ENCODE measurements at regions not wholly inside any gene's neighbourhood (a gene's known extent, or its start where the extent isn't known, plus 50 kb on each side); places are given as distances from the start of the nearest gene placed in this dataset.
"Not testable (repeated sequence)": the region's sequence is repeated elsewhere in the genome, so short reads cannot be mapped to it uniquely, and the experiment has no call there.

DNA sequence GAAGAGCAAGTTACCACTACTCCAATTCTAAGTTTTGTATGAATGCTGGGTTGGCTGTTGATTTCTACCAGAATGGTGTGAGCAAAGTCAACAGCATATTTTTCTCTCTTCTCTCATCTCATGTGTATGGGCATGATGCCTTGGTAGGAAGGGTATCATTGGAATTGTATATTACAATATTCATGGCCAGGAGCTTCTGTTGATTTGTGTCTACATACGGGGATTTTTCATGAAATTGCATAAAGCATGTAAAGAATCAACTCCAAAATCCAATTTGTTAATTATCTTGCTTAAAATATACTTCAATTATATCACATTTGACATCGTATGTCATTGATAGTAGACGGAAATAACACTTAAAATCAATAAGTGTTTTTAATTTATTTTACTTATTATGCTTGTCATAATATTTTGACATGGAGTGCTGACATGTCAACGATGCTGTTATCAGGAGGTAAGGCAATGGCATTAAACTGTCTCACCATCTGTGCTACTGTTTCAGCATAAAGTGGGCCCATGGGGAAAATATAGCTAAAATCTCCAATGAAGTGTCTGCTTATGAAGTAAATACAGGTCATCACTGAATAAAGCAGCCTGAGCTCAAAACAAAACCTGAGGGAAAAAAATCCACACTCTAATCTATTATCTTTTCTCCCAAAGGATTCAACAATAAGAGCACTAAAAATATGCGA lies 142.2 kb upstream of the NBPF11 start:
- DNase-seq = no peak
- H3K27me3 ChIP-seq (replicated peaks in 2 of 5; ENCODE audit: control insufficient read depth in 4 of 5, insufficient read depth in 5 of 5, low read length in 4 of 5) = no peaks in the 10 kb centered on the region
- CTCF ChIA-PET = no interaction called here
- H3K4me1 ChIP-seq (ENCODE audit: control extremely low read depth in 1 of 4, control insufficient read depth in 4 of 4, insufficient read depth in 4 of 4, low read length in 3 of 4) = peaks cover 0 to 10% (median 8%) of the 10 kb centered on the region in 4 experiments
- H3K36me3 ChIP-seq (ENCODE audit: control insufficient read depth in 4 of 4, insufficient read depth in 4 of 4, low read length in 3 of 4) = no peaks in the 10 kb centered on the region
- POLR2A ChIA-PET = no interaction called here
- peak overlapping the region in 1 of 7 experiments; percentile 0 for H3K4me3 ChIP-seq (ENCODE audit: control insufficient read depth in 1 of 7, extremely low read depth in 1 of 7, insufficient read depth in 4 of 7, low read depth in 2 of 7, low read length in 6 of 7)
- WGBS (ENCODE audit: insufficient coverage) = 100% methylated on average over 1 of the region's 5 CpGs
- no peak overlapping the region for H3K27ac ChIP-seq (ENCODE audit: insufficient read depth in 1 of 2, low read depth in 1 of 2, low read length in 2 of 2, poor library complexity in 1 of 2, severe bottlenecking in 2 of 2)
- no peaks in the 10 kb centered on the region for H3K9me3 ChIP-seq (ENCODE audit: control extremely low read depth in 1 of 5, control insufficient read depth in 4 of 5, insufficient read depth in 2 of 5, low read depth in 1 of 5, low read length in 4 of 5)

DNA sequence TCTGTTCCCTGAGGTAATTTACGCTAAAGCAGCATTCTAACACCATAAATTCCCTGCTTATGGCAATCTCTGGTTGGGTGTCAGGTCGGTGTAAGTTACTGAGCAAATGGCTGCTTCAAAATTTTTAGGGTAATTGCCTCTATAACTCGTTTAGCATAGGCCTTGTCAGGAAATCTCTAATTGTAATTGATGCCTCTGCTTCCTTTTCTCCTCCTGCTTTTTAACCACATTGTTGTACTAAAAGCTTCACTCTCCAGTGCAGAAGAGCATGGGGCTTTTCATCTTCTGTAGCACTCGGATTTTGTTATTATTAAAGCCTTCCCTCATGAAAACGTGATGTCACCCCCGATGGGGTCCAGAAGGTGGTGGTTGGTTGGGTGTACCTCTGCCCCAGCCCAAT lies 141.6 kb upstream of the NBPF11 start:
- WGBS (ENCODE audit: insufficient coverage) = 0% methylated on average over 1 of the region's 6 CpGs
- no peaks in the 10 kb centered on the region for H3K27me3 ChIP-seq (replicated peaks in 2 of 5; ENCODE audit: control insufficient read depth in 4 of 5, insufficient read depth in 5 of 5, low read length in 4 of 5)
- H3K4me3 ChIP-seq (ENCODE audit: control insufficient read depth in 1 of 7, extremely low read depth in 1 of 7, insufficient read depth in 4 of 7, low read depth in 2 of 7, low read length in 6 of 7) = peak overlapping the region in 1 of 7 experiments; percentile 0
- no peak overlapping the region for H3K27ac ChIP-seq (ENCODE audit: insufficient read depth in 1 of 2, low read depth in 1 of 2, low read length in 2 of 2, poor library complexity in 1 of 2, severe bottlenecking in 2 of 2)
- H3K4me1 ChIP-seq (ENCODE audit: control extremely low read depth in 1 of 4, control insufficient read depth in 4 of 4, insufficient read depth in 4 of 4, low read length in 3 of 4) = peaks cover 0 to 10% (median 8%) of the 10 kb centered on the region in 4 experiments
- CTCF ChIA-PET = no interaction called here
- DNase-seq = peak in 2 of 3 donors; percentile 33 to 54
- H3K36me3 ChIP-seq (ENCODE audit: control insufficient read depth in 4 of 4, insufficient read depth in 4 of 4, low read length in 3 of 4) = no peaks in the 10 kb centered on the region
- POLR2A ChIA-PET = no interaction called here
- no peaks in the 10 kb centered on the region for H3K9me3 ChIP-seq (ENCODE audit: control extremely low read depth in 1 of 5, control insufficient read depth in 4 of 5, insufficient read depth in 2 of 5, low read depth in 1 of 5, low read length in 4 of 5)

- WGBS (ENCODE audit: insufficient coverage) = 100% methylated on average over 1 of the region's 2 CpGs
- CTCF ChIA-PET = no interaction called here
- H3K36me3 ChIP-seq (ENCODE audit: control insufficient read depth in 4 of 4, insufficient read depth in 4 of 4, low read length in 3 of 4) = peaks cover 0 to 2% (median 0%) of the 10 kb centered on the region in 4 experiments
- POLR2A ChIA-PET = no interaction called here
- H3K27me3 ChIP-seq (replicated peaks in 2 of 5; ENCODE audit: control insufficient read depth in 4 of 5, insufficient read depth in 5 of 5, low read length in 4 of 5) = no peaks in the 10 kb centered on the region
- no peak overlapping the region for H3K27ac ChIP-seq (ENCODE audit: insufficient read depth in 1 of 2, low read depth in 1 of 2, low read length in 2 of 2, poor library complexity in 1 of 2, severe bottlenecking in 2 of 2)
- peaks cover 0 to 6% (median 3%) of the 10 kb centered on the region in 5 experiments for H3K9me3 ChIP-seq (ENCODE audit: control extremely low read depth in 1 of 5, control insufficient read depth in 4 of 5, insufficient read depth in 2 of 5, low read depth in 1 of 5, low read length in 4 of 5)
- H3K4me1 ChIP-seq (ENCODE audit: control extremely low read depth in 1 of 4, control insufficient read depth in 4 of 4, insufficient read depth in 4 of 4, low read length in 3 of 4) = peaks cover 0 to 10% (median 8%) of the 10 kb centered on the region in 4 experiments
- DNase-seq = no peak
- H3K4me3 ChIP-seq (ENCODE audit: control insufficient read depth in 1 of 7, extremely low read depth in 1 of 7, insufficient read depth in 4 of 7, low read depth in 2 of 7, low read length in 6 of 7) = no peak overlapping the region
Measured at GRCh38 chr1:148292915-148293314, 140.8 kb upstream of the NBPF11 start.

- ChIA-PET POLR2A (no interaction called here), CTCF (no interaction called here)
- Histone ChIP-seq H3K9me3 (ENCODE audit: control extremely low read depth in 1 of 5, control insufficient read depth in 4 of 5, insufficient read depth in 2 of 5, low read depth in 1 of 5, low read length in 4 of 5) (peaks cover 0 to 11% (median 3%) of the 10 kb centered on the region in 5 experiments), H3K27me3 (replicated peaks in 2 of 5; ENCODE audit: control insufficient read depth in 4 of 5, insufficient read depth in 5 of 5, low read length in 4 of 5) (no peaks in the 10 kb centered on the region), H3K4me3 (ENCODE audit: control insufficient read depth in 1 of 7, extremely low read depth in 1 of 7, insufficient read depth in 4 of 7, low read depth in 2 of 7, low read length in 6 of 7) (no peak overlapping the region), H3K27ac (ENCODE audit: insufficient read depth in 1 of 2, low read depth in 1 of 2, low read length in 2 of 2, poor library complexity in 1 of 2, severe bottlenecking in 2 of 2) (no peak overlapping the region), H3K36me3 (ENCODE audit: control insufficient read depth in 4 of 4, insufficient read depth in 4 of 4, low read length in 3 of 4) (peaks cover 0 to 2% (median 0%) of the 10 kb centered on the region in 4 experiments), H3K4me1 (ENCODE audit: control extremely low read depth in 1 of 4, control insufficient read depth in 4 of 4, insufficient read depth in 4 of 4, low read length in 3 of 4) (peaks cover 0 to 10% (median 8%) of the 10 kb centered on the region in 4 experiments)
- DNase-seq = no peak
Measured at GRCh38 chr1:148290881-148291280, 138.8 kb upstream of the NBPF11 start.

GRCh38 chr1:148289647-148290046 lies 137.6 kb upstream of the NBPF11 start:
- no peak for DNase-seq
- H3K27ac ChIP-seq (ENCODE audit: insufficient read depth in 1 of 2, low read depth in 1 of 2, low read length in 2 of 2, poor library complexity in 1 of 2, severe bottlenecking in 2 of 2) = no peak overlapping the region
- POLR2A ChIA-PET = no interaction called here
- peaks cover 0 to 2% (median 0%) of the 10 kb centered on the region in 4 experiments for H3K36me3 ChIP-seq (ENCODE audit: control insufficient read depth in 4 of 4, insufficient read depth in 4 of 4, low read length in 3 of 4)
- no peaks in the 10 kb centered on the region for H3K27me3 ChIP-seq (replicated peaks in 2 of 5; ENCODE audit: control insufficient read depth in 4 of 5, insufficient read depth in 5 of 5, low read length in 4 of 5)
- peaks cover 0 to 11% (median 3%) of the 10 kb centered on the region in 5 experiments for H3K9me3 ChIP-seq (ENCODE audit: control extremely low read depth in 1 of 5, control insufficient read depth in 4 of 5, insufficient read depth in 2 of 5, low read depth in 1 of 5, low read length in 4 of 5)
- no peak overlapping the region for H3K4me3 ChIP-seq (ENCODE audit: control insufficient read depth in 1 of 7, extremely low read depth in 1 of 7, insufficient read depth in 4 of 7, low read depth in 2 of 7, low read length in 6 of 7)
- H3K4me1 ChIP-seq (ENCODE audit: control extremely low read depth in 1 of 4, control insufficient read depth in 4 of 4, insufficient read depth in 4 of 4, low read length in 3 of 4) = peaks cover 0 to 10% (median 8%) of the 10 kb centered on the region in 4 experiments
- CTCF ChIA-PET = no interaction called here

DNA sequence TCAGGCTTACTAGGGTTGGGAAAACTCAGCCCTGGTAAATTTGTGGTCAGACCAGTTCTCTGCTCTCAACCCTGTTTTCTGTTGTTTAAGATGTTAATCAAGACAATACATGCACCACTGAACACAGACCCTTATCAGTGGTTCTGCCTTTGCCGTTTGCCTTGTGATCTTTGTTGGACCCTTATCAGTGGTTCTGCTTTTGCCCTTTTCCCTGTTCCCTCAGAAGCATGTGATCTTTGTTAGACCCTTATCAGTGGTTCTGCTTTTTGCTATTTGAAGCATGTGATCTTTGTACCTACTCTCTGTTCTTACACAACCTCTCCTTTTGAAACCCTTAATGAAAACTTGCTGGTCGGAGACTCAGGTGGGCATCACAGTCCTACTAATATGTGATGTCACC lies 133.9 kb upstream of the NBPF11 start:
- H3K27me3 ChIP-seq (replicated peaks in 2 of 5; ENCODE audit: control insufficient read depth in 4 of 5, insufficient read depth in 5 of 5, low read length in 4 of 5); H3K36me3 ChIP-seq (ENCODE audit: control insufficient read depth in 4 of 4, insufficient read depth in 4 of 4, low read length in 3 of 4); CTCF ChIA-PET; H3K4me3 ChIP-seq (ENCODE audit: control insufficient read depth in 1 of 7, extremely low read depth in 1 of 7, insufficient read depth in 4 of 7, low read depth in 2 of 7, low read length in 6 of 7); H3K27ac ChIP-seq (ENCODE audit: insufficient read depth in 1 of 2, low read depth in 1 of 2, low read length in 2 of 2, poor library complexity in 1 of 2, severe bottlenecking in 2 of 2); H3K4me1 ChIP-seq (ENCODE audit: control extremely low read depth in 1 of 4, control insufficient read depth in 4 of 4, insufficient read depth in 4 of 4, low read length in 3 of 4); POLR2A ChIA-PET: not testable (repeated sequence)
- DNase-seq = peak in 1 of 3 donors; percentile 23
- H3K9me3 ChIP-seq (ENCODE audit: control extremely low read depth in 1 of 5, control insufficient read depth in 4 of 5, insufficient read depth in 2 of 5, low read depth in 1 of 5, low read length in 4 of 5) = peaks cover 0 to 11% (median 3%) of the 10 kb centered on the region in 5 experiments
- whole genome bisulfite sequencing (ENCODE audit: insufficient coverage) = 40% methylated on average over 2 of the region's 2 CpGs

DNA sequence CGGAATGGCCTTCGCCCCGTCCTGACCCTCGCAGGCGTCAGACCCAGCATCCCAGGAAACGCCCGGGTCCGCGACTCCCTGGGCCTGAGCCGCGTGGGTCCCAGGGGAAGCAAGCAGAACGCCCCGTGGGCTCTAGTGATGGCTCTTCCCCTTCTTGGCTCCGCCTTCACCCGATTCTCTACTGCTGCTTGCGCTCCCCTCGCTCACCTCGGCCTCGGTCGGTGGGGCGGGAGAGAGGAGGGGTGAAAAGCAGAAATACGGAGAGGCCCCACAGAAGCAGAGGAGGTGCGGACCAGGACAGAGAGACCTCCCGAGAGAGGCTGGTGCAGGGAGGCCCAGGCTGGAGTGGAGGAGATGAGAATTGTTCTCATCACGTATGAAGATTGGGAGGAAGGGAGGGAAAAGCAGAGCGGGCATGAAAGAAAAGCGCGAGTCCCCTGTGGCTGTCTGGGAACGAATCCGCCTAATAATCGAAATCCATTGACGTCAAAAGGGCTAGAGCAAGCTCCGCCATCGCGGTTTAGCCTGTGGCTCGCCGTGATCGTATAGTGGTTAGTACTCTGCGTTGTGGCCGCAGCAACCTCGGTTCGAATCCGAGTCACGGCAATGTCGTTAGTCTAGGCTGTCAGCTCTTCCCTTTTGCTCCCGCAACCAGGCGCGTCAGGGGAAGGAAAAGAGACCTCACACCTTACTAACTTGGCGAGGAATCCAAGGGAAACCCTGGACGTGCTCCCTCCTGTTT lies 128.9 kb upstream of the NBPF11 start:
- DNase-seq; H3K36me3 ChIP-seq (ENCODE audit: control insufficient read depth in 4 of 4, insufficient read depth in 4 of 4, low read length in 3 of 4); H3K9me3 ChIP-seq (ENCODE audit: control extremely low read depth in 1 of 5, control insufficient read depth in 4 of 5, insufficient read depth in 2 of 5, low read depth in 1 of 5, low read length in 4 of 5); H3K27me3 ChIP-seq (replicated peaks in 2 of 5; ENCODE audit: control insufficient read depth in 4 of 5, insufficient read depth in 5 of 5, low read length in 4 of 5); CTCF ChIA-PET; H3K27ac ChIP-seq (ENCODE audit: insufficient read depth in 1 of 2, low read depth in 1 of 2, low read length in 2 of 2, poor library complexity in 1 of 2, severe bottlenecking in 2 of 2); POLR2A ChIA-PET: not testable (repeated sequence)
- no CpG with 5 or more reads among the region's 50 CpGs for WGBS (ENCODE audit: insufficient coverage)
- H3K4me3 ChIP-seq (ENCODE audit: control insufficient read depth in 1 of 7, extremely low read depth in 1 of 7, insufficient read depth in 4 of 7, low read depth in 2 of 7, low read length in 6 of 7) = peak overlapping the region; percentile 38 to 80 (median 61)
- peaks cover 0 to 10% (median 4%) of the 10 kb centered on the region in 4 experiments for H3K4me1 ChIP-seq (ENCODE audit: control extremely low read depth in 1 of 4, control insufficient read depth in 4 of 4, insufficient read depth in 4 of 4, low read length in 3 of 4)

Data from common myeloid progenitor, CD34-positive (primary cell).